GM21390 (cell line): ENCODE measurements at regions not wholly inside any gene's neighbourhood (a gene's known extent, or its start where the extent isn't known, plus 50 kb on each side); places are given as distances from the start of the nearest gene placed in this dataset.

Experiments used
- ATAC-seq: cut with Tn5 transposase; IDR thresholded peaks from one replicate; pipeline ENCODE4 v1.9.1; 2021; ENCODE audit not compliant: unreplicated experiment

- no peak for ATAC-seq
Observed at GRCh38 chr6:126738146-126738545, 380.3 kb upstream of the RSPO3 start.

GRCh38 chr6:126738641-126739040 is 379.8 kb upstream of the RSPO3 start:
- ATAC-seq = no peak

GRCh38 chr6:126743076-126743475 is 375.4 kb upstream of the RSPO3 start:
- ATAC-seq = no peak

- ATAC-seq = no peak
Observed at GRCh38 chr6:126747728-126748540, 370.5 kb upstream of the RSPO3 start.

GRCh38 chr6:126753606-126754005 is 364.9 kb upstream of the RSPO3 start:
- ATAC-seq = no peak

GRCh38 chr6:126761854-126762253 is 356.6 kb upstream of the RSPO3 start:
- no peak for ATAC-seq

- no peak for ATAC-seq
Observed at GRCh38 chr6:126764104-126764503, 354.4 kb upstream of the RSPO3 start.

GRCh38 chr6:126764671-126765070 is 353.8 kb upstream of the RSPO3 start:
- no peak for ATAC-seq

GRCh38 chr6:126766820-126767219 is 351.7 kb upstream of the RSPO3 start:
- no peak for ATAC-seq

GRCh38 chr6:126767711-126768110 is 350.8 kb upstream of the RSPO3 start:
- ATAC-seq = no peak

GRCh38 chr6:126770176-126770575 is 348.3 kb upstream of the RSPO3 start:
- no peak for ATAC-seq

- no peak for ATAC-seq
Observed at GRCh38 chr6:126773112-126773805, 345.2 kb upstream of the RSPO3 start.

- no peak for ATAC-seq
Observed at GRCh38 chr6:126779331-126779730, 339.1 kb upstream of the RSPO3 start.

GRCh38 chr6:126781582-126781981 is 336.9 kb upstream of the RSPO3 start:
- no peak for ATAC-seq

GRCh38 chr6:126784161-126784790 is 334.2 kb upstream of the RSPO3 start:
- ATAC-seq = no peak

GRCh38 chr6:126786262-126786661 is 332.2 kb upstream of the RSPO3 start:
- no peak for ATAC-seq

GRCh38 chr6:126787635-126788034 is 330.8 kb upstream of the RSPO3 start:
- no peak for ATAC-seq

- ATAC-seq = no peak
Observed at GRCh38 chr6:126788861-126789365, 329.6 kb upstream of the RSPO3 start.

- ATAC-seq = no peak
Observed at GRCh38 chr6:126792340-126793085, 326.0 kb upstream of the RSPO3 start.

GRCh38 chr6:126795161-126795560 is 323.3 kb upstream of the RSPO3 start:
- ATAC-seq = no peak

- ATAC-seq = no peak
Observed at GRCh38 chr6:126797981-126798380, 320.5 kb upstream of the RSPO3 start.
